ENCODE measurements at regions not wholly inside any gene's neighbourhood (a gene's known extent, or its start where the extent isn't known, plus 50 kb on each side); places are given as distances from the start of the nearest gene placed in this dataset.

DNA sequence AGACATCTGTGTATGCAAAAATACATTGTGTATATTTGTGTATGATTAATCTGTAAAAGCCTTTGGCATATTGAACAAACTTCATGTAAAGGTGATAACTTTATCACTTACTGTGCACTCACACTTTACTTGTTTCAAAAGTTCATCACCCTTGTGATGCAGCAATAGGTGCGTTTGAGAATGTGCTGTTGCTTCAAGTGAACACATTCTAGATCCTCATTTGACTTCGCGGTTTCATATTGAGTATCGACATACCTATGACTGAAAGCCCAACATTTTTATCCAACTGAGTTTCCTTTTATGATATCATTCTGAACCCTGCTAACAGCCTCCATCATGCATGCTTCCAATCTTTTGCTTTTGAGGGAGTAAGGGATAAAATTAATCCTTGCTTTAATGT is 1086.9 kb downstream of the TMEM121 start:
- TF ChIP-seq POLR2AphosphoS5 (IDR thresholded peaks at IDR 0.05; ENCODE audit: insufficient read depth in 1 of 2, low read depth in 1 of 2) = no peak
- TF ChIP-seq, protein P1, sequence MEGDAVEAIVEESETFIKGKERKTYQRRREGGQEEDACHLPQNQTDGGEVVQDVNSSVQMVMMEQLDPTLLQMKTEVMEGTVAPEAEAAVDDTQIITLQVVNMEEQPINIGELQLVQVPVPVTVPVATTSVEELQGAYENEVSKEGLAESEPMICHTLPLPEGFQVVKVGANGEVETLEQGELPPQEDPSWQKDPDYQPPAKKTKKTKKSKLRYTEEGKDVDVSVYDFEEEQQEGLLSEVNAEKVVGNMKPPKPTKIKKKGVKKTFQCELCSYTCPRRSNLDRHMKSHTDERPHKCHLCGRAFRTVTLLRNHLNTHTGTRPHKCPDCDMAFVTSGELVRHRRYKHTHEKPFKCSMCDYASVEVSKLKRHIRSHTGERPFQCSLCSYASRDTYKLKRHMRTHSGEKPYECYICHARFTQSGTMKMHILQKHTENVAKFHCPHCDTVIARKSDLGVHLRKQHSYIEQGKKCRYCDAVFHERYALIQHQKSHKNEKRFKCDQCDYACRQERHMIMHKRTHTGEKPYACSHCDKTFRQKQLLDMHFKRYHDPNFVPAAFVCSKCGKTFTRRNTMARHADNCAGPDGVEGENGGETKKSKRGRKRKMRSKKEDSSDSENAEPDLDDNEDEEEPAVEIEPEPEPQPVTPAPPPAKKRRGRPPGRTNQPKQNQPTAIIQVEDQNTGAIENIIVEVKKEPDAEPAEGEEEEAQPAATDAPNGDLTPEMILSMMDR (IDR thresholded peaks at IDR 0.05) = no peak
